Esophagus muscularis mucosa (tissue), 4 donors: ENCODE measurements at regions not wholly inside any gene's neighbourhood (a gene's known extent, or its start where the extent isn't known, plus 50 kb on each side); places are given as distances from the start of the nearest gene placed in this dataset.
A peak's percentile ranks its signal among the peaks of the same experiment; 100 is the strongest.

Experiments
- DNase-seq: peaks from one replicate; pipeline ENCODE4 v3.0.0-alpha.2; 2017; ENCODE audit errors: extremely low spot score
- H3K27ac ChIP-seq, 4 donors: fragments of 200-600 bp; sonication (generic); replicated peaks in 1 of 4; 1 replicate in 3 of 4; 2 replicates in 1 of 4; pipeline ENCODE4 v1.5.1; 2016 to 2019; ENCODE audit warnings: mild to moderate bottlenecking in 1 of 4
- H3K27me3 ChIP-seq, 4 donors: fragments of 200-600 bp; sonication (generic); one replicate each; pipeline versions ENCODE4 v1.5.1 to v1.6.0; 2016 to 2019
- H3K36me3 ChIP-seq, 4 donors: fragments of 200-600 bp; sonication (generic); one replicate each; pipeline ENCODE4 v1.5.1; 2016 to 2019
- H3K4me1 ChIP-seq, 4 donors: fragments of 200-600 bp; sonication (generic); one replicate each; pipeline ENCODE4 v1.5.1; 2016 to 2019
- H3K4me3 ChIP-seq, 4 donors: fragments of 200-600 bp; sonication (generic); 1 replicate in 2 of 4; 2 replicates in 2 of 4; pipeline ENCODE4 v1.5.1; 2016 to 2019; ENCODE audit warnings: mild to moderate bottlenecking in 4 of 4, moderate library complexity in 1 of 4
- H3K9me3 ChIP-seq, 4 donors: fragments of 200-600 bp; sonication (generic); 1 replicate in 3 of 4; 2 replicates in 1 of 4; pipeline ENCODE4 v1.5.1; 2016 to 2019
- CTCF ChIP-seq, 3 experiments: fragments of 200-600 bp in 2 of 3; fragments of 450-650 bp in 1 of 3; sonication (generic) in 2 of 3; IDR thresholded peaks; one replicate each; pipeline ENCODE4 v1.5.1; 2017 to 2019; ENCODE audit warnings: antibody characterized with exemption in 3 of 3, mild to moderate bottlenecking in 2 of 3, moderate library complexity in 1 of 3
- EP300 ChIP-seq: sonication (generic); formaldehyde crosslinking; IDR thresholded peaks from one replicate; pipeline ENCODE4 v1.6.1; 2017; ENCODE audit warnings: antibody characterized with exemption
- POLR2A ChIP-seq: fragments of 450-650 bp; IDR thresholded peaks from one replicate; pipeline ENCODE4 v1.6.1; 2017; ENCODE audit warnings: antibody characterized with exemption, moderate library complexity, mild to moderate bottlenecking, low read depth
- POLR2AphosphoS5 ChIP-seq, 2 donors: sonication (generic); formaldehyde crosslinking; IDR thresholded peaks; one replicate each; pipeline ENCODE4 v1.6.1; 2017; ENCODE audit warnings: antibody characterized with exemption in 2 of 2
- WGBS: methylation state at CpG from one replicate; pipeline ENCODE4 v1.1.5; 2018; 5-methylcytosine and 5-hydroxymethylcytosine counted together
- intact Hi-C: fragments of 100-400 bp; cut with DNase I; formaldehyde crosslinking; loops from one replicate; pipeline ENCODE4 v1.15.1; 2023

- DNase-seq = no peak
- no peak overlapping the region for H3K27ac ChIP-seq
- no peaks in the 10 kb centered on the region for H3K36me3 ChIP-seq
- intact Hi-C loops = no loop called here
- H3K4me1 ChIP-seq = peaks cover 0 to 5% (median 2%) of the 10 kb centered on the region in 4 donors
- H3K4me3 ChIP-seq = no peak overlapping the region
- WGBS = 61% methylated on average over 2 of the region's 3 CpGs
- TF ChIP-seq POLR2AphosphoS5 (IDR thresholded peaks at IDR 0.05) = no peak
- TF ChIP-seq EP300 = no peak
- TF ChIP-seq CTCF (IDR thresholded peaks at IDR 0.05) = no peak
- no peaks in the 10 kb centered on the region for H3K9me3 ChIP-seq
- peaks cover 0 to 91% (median 5%) of the 10 kb centered on the region in 4 donors for H3K27me3 ChIP-seq
Observed at GRCh38 chr1:36651176-36651910, 168.6 kb upstream of the CSF3R start.

- DNase-seq = no peak
- TF ChIP-seq POLR2AphosphoS5 (IDR thresholded peaks at IDR 0.05) (no peak), POLR2A (no peak), CTCF (IDR thresholded peaks at IDR 0.05) (peak; percentile 64 to 93 (median 69)), EP300 (no peak)
- Histone ChIP-seq H3K4me3 (no peak overlapping the region), H3K27me3 (peaks cover 0 to 87% (median 5%) of the 10 kb centered on the region in 4 donors), H3K27ac (no peak overlapping the region), H3K36me3 (no peaks in the 10 kb centered on the region), H3K9me3 (no peaks in the 10 kb centered on the region), H3K4me1 (peaks cover 0 to 5% (median 2%) of the 10 kb centered on the region in 4 donors)
- intact Hi-C loops = no loop called here
- 36% methylated on average over 14 of the region's 14 CpGs for WGBS
Observed at GRCh38 chr1:36650200-36651065, 167.7 kb upstream of the CSF3R start.

GRCh38 chr1:36645867-36646266 is 163.2 kb upstream of the CSF3R start:
- intact Hi-C loops = no loop called here
- Histone ChIP-seq H3K36me3 (no peaks in the 10 kb centered on the region), H3K4me1 (peaks cover 0 to 5% (median 2%) of the 10 kb centered on the region in 4 donors), H3K27me3 (peaks cover 0 to 69% (median 4%) of the 10 kb centered on the region in 4 donors), H3K4me3 (no peak overlapping the region), H3K9me3 (no peaks in the 10 kb centered on the region), H3K27ac (no peak overlapping the region)
- no peak for DNase-seq
- TF ChIP-seq POLR2AphosphoS5 (IDR thresholded peaks at IDR 0.05) (no peak), EP300 (no peak), CTCF (IDR thresholded peaks at IDR 0.05) (no peak), POLR2A (no peak)
- 42% methylated on average over 10 of the region's 10 CpGs for WGBS

GRCh38 chr1:36644556-36644955 is 161.8 kb upstream of the CSF3R start:
- peaks cover 0 to 61% (median 3%) of the 10 kb centered on the region in 4 donors for H3K27me3 ChIP-seq
- H3K4me3 ChIP-seq = no peak overlapping the region
- no peaks in the 10 kb centered on the region for H3K9me3 ChIP-seq
- no peak for TF ChIP-seq EP300
- no peak for TF ChIP-seq CTCF (IDR thresholded peaks at IDR 0.05)
- TF ChIP-seq POLR2A = no peak
- TF ChIP-seq POLR2AphosphoS5 (IDR thresholded peaks at IDR 0.05) = no peak
- H3K36me3 ChIP-seq = no peaks in the 10 kb centered on the region
- DNase-seq = no peak
- H3K4me1 ChIP-seq = no peaks in the 10 kb centered on the region
- WGBS = 79% methylated on average over 7 of the region's 7 CpGs
- H3K27ac ChIP-seq = no peak overlapping the region
- intact Hi-C loops = no loop called here
